Central memory CD8-positive, alpha-beta T cell (primary cell): ENCODE measurements at regions not wholly inside any gene's neighbourhood (a gene's known extent, or its start where the extent isn't known, plus 50 kb on each side); places are given as distances from the start of the nearest gene placed in this dataset.

Source experiments
- ATAC-seq: fragments of 150-1000 bp; cut with Tn5 transposase; replicated peaks from 2 replicates; pipeline ENCODE4 v1.10.0; 2022; ENCODE audit warnings: mild to moderate bottlenecking, moderate FRiP score, moderate number of reproducible peaks; ENCODE audit not compliant: poor library complexity, severe bottlenecking; ENCODE audit errors: extremely low read depth
- DNase-seq, 2 donors: peaks; one replicate each; pipeline ENCODE4 v3.0.0; 2021; ENCODE audit warnings: low spot score in 2 of 2
- H3K27ac Mint-ChIP-seq: one replicate; pipeline ENCODE4 v1.8.0; 2022; ENCODE audit warnings: low read depth, mild to moderate bottlenecking, moderate library complexity, mixed read lengths
- H3K27me3 Mint-ChIP-seq: one replicate; pipeline ENCODE4 v1.8.0; 2022; ENCODE audit warnings: mixed read lengths
- H3K36me3 Mint-ChIP-seq: one replicate; pipeline ENCODE4 v1.8.0; 2022; ENCODE audit warnings: mild to moderate bottlenecking, moderate library complexity, mixed read lengths; ENCODE audit not compliant: insufficient read depth
- H3K4me1 Mint-ChIP-seq: one replicate; pipeline ENCODE4 v1.8.0; 2022; ENCODE audit warnings: mixed read lengths
- H3K4me3 Mint-ChIP-seq: one replicate; pipeline ENCODE4 v1.8.0; 2022; ENCODE audit warnings: mild to moderate bottlenecking, moderate library complexity, mixed read lengths
- H3K9me3 Mint-ChIP-seq: one replicate; pipeline ENCODE4 v1.8.0; 2022; ENCODE audit warnings: mixed read lengths

- DNase-seq (no peak), ATAC-seq (no peak)
- Mint-ChIP-seq H3K9me3 (peaks cover 16% of the 10 kb centered on the region), H3K27ac (no peak overlapping the region), H3K27me3 (no peaks in the 10 kb centered on the region), H3K4me3 (no peak overlapping the region), H3K36me3 (no peaks in the 10 kb centered on the region), H3K4me1 (no peaks in the 10 kb centered on the region)
Observed at GRCh38 chr4:43264730-43265129, 372.2 kb downstream of the GRXCR1 start.

GRCh38 chr4:43271946-43272345 is 379.4 kb downstream of the GRXCR1 start:
- H3K27ac Mint-ChIP-seq, result no peak overlapping the region
- ATAC-seq (no peak), DNase-seq (no peak)
- peaks cover 10% of the 10 kb centered on the region for H3K9me3 Mint-ChIP-seq
- no peaks in the 10 kb centered on the region for H3K36me3 Mint-ChIP-seq
- H3K27me3 Mint-ChIP-seq, result no peaks in the 10 kb centered on the region
- H3K4me3 Mint-ChIP-seq, result no peak overlapping the region
- no peaks in the 10 kb centered on the region for H3K4me1 Mint-ChIP-seq

GRCh38 chr4:43274376-43274775 is 381.9 kb downstream of the GRXCR1 start:
- DNase-seq (no peak), ATAC-seq (no peak)
- Mint-ChIP-seq H3K4me1 (no peaks in the 10 kb centered on the region), H3K4me3 (no peak overlapping the region), H3K27me3 (no peaks in the 10 kb centered on the region), H3K36me3 (no peaks in the 10 kb centered on the region), H3K9me3 (peaks cover 10% of the 10 kb centered on the region), H3K27ac (no peak overlapping the region)

- H3K27ac Mint-ChIP-seq, result no peak overlapping the region
- peaks cover 11% of the 10 kb centered on the region for H3K9me3 Mint-ChIP-seq
- ATAC-seq (no peak), DNase-seq (no peak)
- H3K27me3 Mint-ChIP-seq, result no peaks in the 10 kb centered on the region
- H3K4me1 Mint-ChIP-seq, result no peaks in the 10 kb centered on the region
- no peak overlapping the region for H3K4me3 Mint-ChIP-seq
- H3K36me3 Mint-ChIP-seq, result no peaks in the 10 kb centered on the region
Observed at GRCh38 chr4:43275779-43276178, 383.3 kb downstream of the GRXCR1 start.

GRCh38 chr4:43276321-43276720 is 383.8 kb downstream of the GRXCR1 start:
- no peaks in the 10 kb centered on the region for H3K27me3 Mint-ChIP-seq
- no peak overlapping the region for H3K27ac Mint-ChIP-seq
- H3K4me1 Mint-ChIP-seq, result no peaks in the 10 kb centered on the region
- peaks cover 16% of the 10 kb centered on the region for H3K9me3 Mint-ChIP-seq
- H3K4me3 Mint-ChIP-seq, result no peak overlapping the region
- no peak for DNase-seq
- no peak for ATAC-seq
- no peaks in the 10 kb centered on the region for H3K36me3 Mint-ChIP-seq

GRCh38 chr4:43277003-43277402 is 384.5 kb downstream of the GRXCR1 start:
- DNase-seq (no peak), ATAC-seq (no peak)
- no peak overlapping the region for H3K4me3 Mint-ChIP-seq
- no peaks in the 10 kb centered on the region for H3K4me1 Mint-ChIP-seq
- H3K27me3 Mint-ChIP-seq, result no peaks in the 10 kb centered on the region
- H3K36me3 Mint-ChIP-seq, result no peaks in the 10 kb centered on the region
- H3K9me3 Mint-ChIP-seq, result peaks cover 16% of the 10 kb centered on the region
- no peak overlapping the region for H3K27ac Mint-ChIP-seq

- peaks cover 6% of the 10 kb centered on the region for H3K9me3 Mint-ChIP-seq
- H3K4me1 Mint-ChIP-seq, result no peaks in the 10 kb centered on the region
- no peak for DNase-seq
- ATAC-seq, result no peak
- H3K27ac Mint-ChIP-seq, result no peak overlapping the region
- H3K4me3 Mint-ChIP-seq, result no peak overlapping the region
- H3K36me3 Mint-ChIP-seq, result no peaks in the 10 kb centered on the region
- H3K27me3 Mint-ChIP-seq, result no peaks in the 10 kb centered on the region
Observed at GRCh38 chr4:43282534-43282933, 390.0 kb downstream of the GRXCR1 start.

GRCh38 chr4:43286137-43286536 is 393.6 kb downstream of the GRXCR1 start:
- H3K4me3 Mint-ChIP-seq, result no peak overlapping the region
- DNase-seq, result no peak
- ATAC-seq, result no peak
- H3K27me3 Mint-ChIP-seq, result no peaks in the 10 kb centered on the region
- peaks cover 1% of the 10 kb centered on the region for H3K9me3 Mint-ChIP-seq
- H3K27ac Mint-ChIP-seq, result no peak overlapping the region
- no peaks in the 10 kb centered on the region for H3K4me1 Mint-ChIP-seq
- H3K36me3 Mint-ChIP-seq, result no peaks in the 10 kb centered on the region

GRCh38 chr4:43296946-43297528 is 404.5 kb downstream of the GRXCR1 start:
- H3K27ac Mint-ChIP-seq, result no peak overlapping the region
- H3K4me3 Mint-ChIP-seq, result no peak overlapping the region
- no peaks in the 10 kb centered on the region for H3K4me1 Mint-ChIP-seq
- no peaks in the 10 kb centered on the region for H3K36me3 Mint-ChIP-seq
- ATAC-seq, result no peak
- H3K9me3 Mint-ChIP-seq, result no peaks in the 10 kb centered on the region
- no peak for DNase-seq
- no peaks in the 10 kb centered on the region for H3K27me3 Mint-ChIP-seq

- H3K27ac Mint-ChIP-seq, result no peak overlapping the region
- ATAC-seq, result no peak
- H3K4me3 Mint-ChIP-seq, result no peak overlapping the region
- no peak for DNase-seq
- H3K9me3 Mint-ChIP-seq, result peaks cover 20% of the 10 kb centered on the region
- H3K36me3 Mint-ChIP-seq, result no peaks in the 10 kb centered on the region
- no peaks in the 10 kb centered on the region for H3K27me3 Mint-ChIP-seq
- no peaks in the 10 kb centered on the region for H3K4me1 Mint-ChIP-seq
Observed at GRCh38 chr4:43316813-43317212, 424.3 kb downstream of the GRXCR1 start.

- H3K27me3 Mint-ChIP-seq, result no peaks in the 10 kb centered on the region
- H3K27ac Mint-ChIP-seq, result no peak overlapping the region
- no peaks in the 10 kb centered on the region for H3K4me1 Mint-ChIP-seq
- no peak overlapping the region for H3K4me3 Mint-ChIP-seq
- DNase-seq (no peak), ATAC-seq (no peak)
- H3K36me3 Mint-ChIP-seq, result no peaks in the 10 kb centered on the region
- H3K9me3 Mint-ChIP-seq, result peaks cover 28% of the 10 kb centered on the region
Observed at GRCh38 chr4:43325220-43325967, 432.9 kb downstream of the GRXCR1 start.

GRCh38 chr4:43330288-43330687 is 437.8 kb downstream of the GRXCR1 start:
- Mint-ChIP-seq H3K4me1 (no peaks in the 10 kb centered on the region), H3K9me3 (peaks cover 11% of the 10 kb centered on the region), H3K36me3 (no peaks in the 10 kb centered on the region), H3K4me3 (no peak overlapping the region), H3K27me3 (no peaks in the 10 kb centered on the region), H3K27ac (no peak overlapping the region)
- ATAC-seq (no peak), DNase-seq (no peak)

- peaks cover 6% of the 10 kb centered on the region for H3K9me3 Mint-ChIP-seq
- DNase-seq (no peak), ATAC-seq (no peak)
- H3K4me1 Mint-ChIP-seq, result no peaks in the 10 kb centered on the region
- H3K27me3 Mint-ChIP-seq, result no peaks in the 10 kb centered on the region
- no peak overlapping the region for H3K27ac Mint-ChIP-seq
- H3K36me3 Mint-ChIP-seq, result no peaks in the 10 kb centered on the region
- H3K4me3 Mint-ChIP-seq, result no peak overlapping the region
Observed at GRCh38 chr4:43331226-43332051, 438.9 kb downstream of the GRXCR1 start.
